ENCODE measurements at regions not wholly inside any gene's neighbourhood (a gene's known extent, or its start where the extent isn't known, plus 50 kb on each side); places are given as distances from the start of the nearest gene placed in this dataset.
"Not testable (repeated sequence)": the region's sequence is repeated elsewhere in the genome, so short reads cannot be mapped to it uniquely, and the experiment has no call there.

GRCh38 chr14:30069536-30069935 lies 141.9 kb upstream of the PRKD1 start:
- no peaks in the 10 kb centered on the region for H3K27me3 ChIP-seq (replicated peaks; ENCODE audit: insufficient read depth, low read depth, low read length, poor library complexity)
- BruUV-seq (replicated peaks), result no TSS peak
- intact Hi-C loops (cut with micrococcal nuclease; ENCODE audit: unreplicated experiment), result no loop called here
- H3K27ac ChIP-seq (ENCODE audit: low read depth, low read length, poor library complexity, severe bottlenecking), result no peak overlapping the region
- no peaks in the 10 kb centered on the region for H3K4me1 ChIP-seq (ENCODE audit: insufficient read depth, low read length, poor library complexity, severe bottlenecking)
- H3K4me3 ChIP-seq (ENCODE audit: low read depth, low read length, poor library complexity, severe bottlenecking), result no peak overlapping the region
- H3K36me3 ChIP-seq (ENCODE audit: insufficient read depth, low read length, poor library complexity, severe bottlenecking), result no peaks in the 10 kb centered on the region
- TF ChIP-seq CTCF (conservative IDR thresholded peaks at IDR 0.05; ENCODE audit: low read depth, low read length) (no peak), EZH2 (IDR thresholded peaks at IDR 0.05; ENCODE audit: borderline replicate concordance, low read depth, low read length, poor library complexity, severe bottlenecking) (no peak)
- CTCF ChIA-PET, result no interaction called here
- POLR2A ChIA-PET (ENCODE audit: low non-redundant PET), result no interaction called here
- no peaks in the 10 kb centered on the region for H3K9me3 ChIP-seq (ENCODE audit: low read depth, low read length, poor library complexity, severe bottlenecking)
- DNase-seq (ENCODE audit: low spot score), result no peak

GRCh38 chr14:30072454-30072853 lies 144.8 kb upstream of the PRKD1 start:
- H3K27me3 ChIP-seq (replicated peaks; ENCODE audit: insufficient read depth, low read depth, low read length, poor library complexity); CTCF ChIA-PET; POLR2A ChIA-PET (ENCODE audit: low non-redundant PET); DNase-seq (ENCODE audit: low spot score); H3K36me3 ChIP-seq (ENCODE audit: insufficient read depth, low read length, poor library complexity, severe bottlenecking); H3K4me1 ChIP-seq (ENCODE audit: insufficient read depth, low read length, poor library complexity, severe bottlenecking); BruUV-seq (replicated peaks); H3K27ac ChIP-seq (ENCODE audit: low read depth, low read length, poor library complexity, severe bottlenecking); intact Hi-C loops (cut with micrococcal nuclease; ENCODE audit: unreplicated experiment); H3K4me3 ChIP-seq (ENCODE audit: low read depth, low read length, poor library complexity, severe bottlenecking); H3K9me3 ChIP-seq (ENCODE audit: low read depth, low read length, poor library complexity, severe bottlenecking): not testable (repeated sequence)

- H3K27ac ChIP-seq (ENCODE audit: low read depth, low read length, poor library complexity, severe bottlenecking), result no peak overlapping the region
- DNase-seq (ENCODE audit: low spot score), result no peak
- TF ChIP-seq CTCF (conservative IDR thresholded peaks at IDR 0.05; ENCODE audit: low read depth, low read length) (no peak), EZH2 (IDR thresholded peaks at IDR 0.05; ENCODE audit: borderline replicate concordance, low read depth, low read length, poor library complexity, severe bottlenecking) (no peak)
- CTCF ChIA-PET, result no interaction called here
- H3K36me3 ChIP-seq (ENCODE audit: insufficient read depth, low read length, poor library complexity, severe bottlenecking), result no peaks in the 10 kb centered on the region
- H3K9me3 ChIP-seq (ENCODE audit: low read depth, low read length, poor library complexity, severe bottlenecking), result no peaks in the 10 kb centered on the region
- H3K4me1 ChIP-seq (ENCODE audit: insufficient read depth, low read length, poor library complexity, severe bottlenecking), result no peaks in the 10 kb centered on the region
- no TSS peak for BruUV-seq (replicated peaks)
- POLR2A ChIA-PET (ENCODE audit: low non-redundant PET), result no interaction called here
- H3K4me3 ChIP-seq (ENCODE audit: low read depth, low read length, poor library complexity, severe bottlenecking), result no peak overlapping the region
- intact Hi-C loops (cut with micrococcal nuclease; ENCODE audit: unreplicated experiment), result no loop called here
- H3K27me3 ChIP-seq (replicated peaks; ENCODE audit: insufficient read depth, low read depth, low read length, poor library complexity), result no peaks in the 10 kb centered on the region
Measured at GRCh38 chr14:30077946-30078345, 150.3 kb upstream of the PRKD1 start.

GRCh38 chr14:30078811-30079402 lies 151.3 kb upstream of the PRKD1 start:
- POLR2A ChIA-PET (ENCODE audit: low non-redundant PET), result no interaction called here
- Histone ChIP-seq H3K36me3 (ENCODE audit: insufficient read depth, low read length, poor library complexity, severe bottlenecking) (no peaks in the 10 kb centered on the region), H3K27me3 (replicated peaks; ENCODE audit: insufficient read depth, low read depth, low read length, poor library complexity) (no peaks in the 10 kb centered on the region), H3K4me1 (ENCODE audit: insufficient read depth, low read length, poor library complexity, severe bottlenecking) (no peaks in the 10 kb centered on the region), H3K4me3 (ENCODE audit: low read depth, low read length, poor library complexity, severe bottlenecking) (no peak overlapping the region), H3K9me3 (ENCODE audit: low read depth, low read length, poor library complexity, severe bottlenecking) (no peaks in the 10 kb centered on the region), H3K27ac (ENCODE audit: low read depth, low read length, poor library complexity, severe bottlenecking) (no peak overlapping the region)
- no TSS peak for BruUV-seq (replicated peaks)
- TF ChIP-seq CTCF (conservative IDR thresholded peaks at IDR 0.05; ENCODE audit: low read depth, low read length), result no peak
- no peak for TF ChIP-seq EZH2 (IDR thresholded peaks at IDR 0.05; ENCODE audit: borderline replicate concordance, low read depth, low read length, poor library complexity, severe bottlenecking)
- no peak for DNase-seq (ENCODE audit: low spot score)
- CTCF ChIA-PET, result no interaction called here
- intact Hi-C loops (cut with micrococcal nuclease; ENCODE audit: unreplicated experiment), result no loop called here
